ENCODE measurements at regions not wholly inside any gene's neighbourhood (a gene's known extent, or its start where the extent isn't known, plus 50 kb on each side); places are given as distances from the start of the nearest gene placed in this dataset.

GRCh38 chr2:8617048-8617447, 64.8 kb upstream of the ID2 start:
- DNase-seq (ENCODE audit: low spot score), result no peak
- Histone ChIP-seq H2AFZ (ENCODE audit: low read length) (no peak overlapping the region), H2BK12ac (ENCODE audit: low read length) (no peak overlapping the region), H3K4me2 (ENCODE audit: insufficient read depth, low read length, poor library complexity, severe bottlenecking) (no peak overlapping the region), H3K79me1 (ENCODE audit: low read depth, low read length) (no peaks in the 10 kb centered on the region), H3K4ac (ENCODE audit: low read length) (no peak overlapping the region), H3K4me1 (ENCODE audit: control insufficient read depth in 2 of 2, insufficient read depth in 1 of 2, low read depth in 1 of 2, low read length in 2 of 2) (no peaks in the 10 kb centered on the region), H3K14ac (ENCODE audit: low read length) (no peak overlapping the region), H3K4me3 (ENCODE audit: low read length in 2 of 2) (no peak overlapping the region), H2BK5ac (ENCODE audit: low read length) (no peak overlapping the region), H2AK5ac (ENCODE audit: low read depth, low read length) (no peak overlapping the region), H3K9ac (ENCODE audit: low read depth, low read length, poor library complexity) (no peak overlapping the region), H4K91ac (ENCODE audit: low read depth, low read length, poor library complexity) (no peak overlapping the region), H3K18ac (ENCODE audit: low read length) (no peak overlapping the region), H3K27ac (replicated peaks; ENCODE audit: low read length) (no peak overlapping the region), H4K8ac (ENCODE audit: low read depth, low read length) (no peak overlapping the region), H3K9me3 (replicated peaks in 1 of 2; ENCODE audit: control insufficient read depth in 2 of 2, insufficient read depth in 1 of 2, low read depth in 1 of 2, low read length in 2 of 2) (no peaks in the 10 kb centered on the region), H3K23ac (ENCODE audit: low read depth, low read length, poor library complexity) (no peak overlapping the region), H2BK120ac (ENCODE audit: low read depth, low read length) (no peak overlapping the region), H3K27me3 (ENCODE audit: control insufficient read depth in 3 of 3, insufficient read depth in 3 of 3, low read depth in 1 of 3, low read length in 3 of 3) (no peaks in the 10 kb centered on the region), H3K36me3 (replicated peaks in 1 of 2; ENCODE audit: control insufficient read depth in 2 of 2, insufficient read depth in 2 of 2, low read length in 2 of 2) (no peaks in the 10 kb centered on the region), H2BK15ac (ENCODE audit: low read length) (no peak overlapping the region)
- WGBS, 2 donors (ENCODE audit: extremely low coverage in 2 of 2, insufficient read length in 2 of 2, insufficient replicate concordance in 1 of 2), result no CpG with 5 or more reads among the region's 12 CpGs

- Histone ChIP-seq H3K14ac (ENCODE audit: low read length) (no peak overlapping the region), H2BK15ac (ENCODE audit: low read length) (no peak overlapping the region), H3K23ac (ENCODE audit: low read depth, low read length, poor library complexity) (no peak overlapping the region), H3K18ac (ENCODE audit: low read length) (peak overlapping the region; percentile 22), H3K9me3 (replicated peaks in 1 of 2; ENCODE audit: control insufficient read depth in 2 of 2, insufficient read depth in 1 of 2, low read depth in 1 of 2, low read length in 2 of 2) (no peaks in the 10 kb centered on the region), H2BK12ac (ENCODE audit: low read length) (no peak overlapping the region), H4K91ac (ENCODE audit: low read depth, low read length, poor library complexity) (no peak overlapping the region), H3K36me3 (replicated peaks in 1 of 2; ENCODE audit: control insufficient read depth in 2 of 2, insufficient read depth in 2 of 2, low read length in 2 of 2) (no peaks in the 10 kb centered on the region), H4K8ac (ENCODE audit: low read depth, low read length) (no peak overlapping the region), H3K27ac (replicated peaks; ENCODE audit: low read length) (no peak overlapping the region), H3K79me1 (ENCODE audit: low read depth, low read length) (no peaks in the 10 kb centered on the region), H2BK5ac (ENCODE audit: low read length) (no peak overlapping the region), H3K4me3 (ENCODE audit: low read length in 2 of 2) (no peak overlapping the region), H3K9ac (ENCODE audit: low read depth, low read length, poor library complexity) (no peak overlapping the region), H3K4me2 (ENCODE audit: insufficient read depth, low read length, poor library complexity, severe bottlenecking) (no peak overlapping the region), H2BK120ac (ENCODE audit: low read depth, low read length) (no peak overlapping the region), H2AFZ (ENCODE audit: low read length) (no peak overlapping the region), H2AK5ac (ENCODE audit: low read depth, low read length) (no peak overlapping the region), H3K4ac (ENCODE audit: low read length) (no peak overlapping the region), H3K27me3 (ENCODE audit: control insufficient read depth in 3 of 3, insufficient read depth in 3 of 3, low read depth in 1 of 3, low read length in 3 of 3) (no peaks in the 10 kb centered on the region), H3K4me1 (ENCODE audit: control insufficient read depth in 2 of 2, insufficient read depth in 1 of 2, low read depth in 1 of 2, low read length in 2 of 2) (peaks cover 0 to 2% of the 10 kb centered on the region in 2 donors)
- DNase-seq (ENCODE audit: low spot score), result no peak
- WGBS, 2 donors (ENCODE audit: extremely low coverage in 2 of 2, insufficient read length in 2 of 2, insufficient replicate concordance in 1 of 2), result no CpG with 5 or more reads among the region's 8 CpGs
These were observed 64.3 kb upstream of the ID2 start for GRCh38 chr2:8617590-8617989.

- Histone ChIP-seq H4K91ac (ENCODE audit: low read depth, low read length, poor library complexity) (no peak overlapping the region), H4K8ac (ENCODE audit: low read depth, low read length) (no peak overlapping the region), H3K9ac (ENCODE audit: low read depth, low read length, poor library complexity) (no peak overlapping the region), H2BK120ac (ENCODE audit: low read depth, low read length) (no peak overlapping the region), H2BK5ac (ENCODE audit: low read length) (no peak overlapping the region), H3K4me1 (ENCODE audit: control insufficient read depth in 2 of 2, insufficient read depth in 1 of 2, low read depth in 1 of 2, low read length in 2 of 2) (peaks cover 0 to 4% of the 10 kb centered on the region in 2 donors), H3K18ac (ENCODE audit: low read length) (no peak overlapping the region), H3K9me3 (replicated peaks in 1 of 2; ENCODE audit: control insufficient read depth in 2 of 2, insufficient read depth in 1 of 2, low read depth in 1 of 2, low read length in 2 of 2) (no peaks in the 10 kb centered on the region), H3K36me3 (replicated peaks in 1 of 2; ENCODE audit: control insufficient read depth in 2 of 2, insufficient read depth in 2 of 2, low read length in 2 of 2) (no peaks in the 10 kb centered on the region), H2BK12ac (ENCODE audit: low read length) (no peak overlapping the region), H3K27me3 (ENCODE audit: control insufficient read depth in 3 of 3, insufficient read depth in 3 of 3, low read depth in 1 of 3, low read length in 3 of 3) (no peaks in the 10 kb centered on the region), H3K14ac (ENCODE audit: low read length) (no peak overlapping the region), H3K4me3 (ENCODE audit: low read length in 2 of 2) (no peak overlapping the region), H3K4me2 (ENCODE audit: insufficient read depth, low read length, poor library complexity, severe bottlenecking) (no peak overlapping the region), H2AFZ (ENCODE audit: low read length) (no peak overlapping the region), H3K23ac (ENCODE audit: low read depth, low read length, poor library complexity) (no peak overlapping the region), H3K27ac (replicated peaks; ENCODE audit: low read length) (no peak overlapping the region), H2BK15ac (ENCODE audit: low read length) (no peak overlapping the region), H2AK5ac (ENCODE audit: low read depth, low read length) (peak overlapping the region; percentile 31), H3K79me1 (ENCODE audit: low read depth, low read length) (no peaks in the 10 kb centered on the region), H3K4ac (ENCODE audit: low read length) (no peak overlapping the region)
- DNase-seq (ENCODE audit: low spot score), result no peak
- WGBS, 2 donors (ENCODE audit: extremely low coverage in 2 of 2, insufficient read length in 2 of 2, insufficient replicate concordance in 1 of 2), result no CpG with 5 or more reads among the region's 5 CpGs
These were observed 62.8 kb upstream of the ID2 start for GRCh38 chr2:8619071-8619470.

GRCh38 chr2:8620611-8621382, 61.1 kb upstream of the ID2 start:
- Histone ChIP-seq H3K18ac (ENCODE audit: low read length) (no peak overlapping the region), H3K9me3 (replicated peaks in 1 of 2; ENCODE audit: control insufficient read depth in 2 of 2, insufficient read depth in 1 of 2, low read depth in 1 of 2, low read length in 2 of 2) (no peaks in the 10 kb centered on the region), H3K4me2 (ENCODE audit: insufficient read depth, low read length, poor library complexity, severe bottlenecking) (no peak overlapping the region), H3K27me3 (ENCODE audit: control insufficient read depth in 3 of 3, insufficient read depth in 3 of 3, low read depth in 1 of 3, low read length in 3 of 3) (no peaks in the 10 kb centered on the region), H3K27ac (replicated peaks; ENCODE audit: low read length) (no peak overlapping the region), H3K79me1 (ENCODE audit: low read depth, low read length) (no peaks in the 10 kb centered on the region), H4K91ac (ENCODE audit: low read depth, low read length, poor library complexity) (no peak overlapping the region), H2BK5ac (ENCODE audit: low read length) (no peak overlapping the region), H2AK5ac (ENCODE audit: low read depth, low read length) (no peak overlapping the region), H3K23ac (ENCODE audit: low read depth, low read length, poor library complexity) (no peak overlapping the region), H2BK120ac (ENCODE audit: low read depth, low read length) (no peak overlapping the region), H3K9ac (ENCODE audit: low read depth, low read length, poor library complexity) (no peak overlapping the region), H3K4me3 (ENCODE audit: low read length in 2 of 2) (no peak overlapping the region), H2BK15ac (ENCODE audit: low read length) (no peak overlapping the region), H3K4me1 (ENCODE audit: control insufficient read depth in 2 of 2, insufficient read depth in 1 of 2, low read depth in 1 of 2, low read length in 2 of 2) (peaks cover 0 to 4% of the 10 kb centered on the region in 2 donors), H2AFZ (ENCODE audit: low read length) (no peak overlapping the region), H3K14ac (ENCODE audit: low read length) (no peak overlapping the region), H4K8ac (ENCODE audit: low read depth, low read length) (no peak overlapping the region), H2BK12ac (ENCODE audit: low read length) (no peak overlapping the region), H3K4ac (ENCODE audit: low read length) (no peak overlapping the region), H3K36me3 (replicated peaks in 1 of 2; ENCODE audit: control insufficient read depth in 2 of 2, insufficient read depth in 2 of 2, low read length in 2 of 2) (no peaks in the 10 kb centered on the region)
- DNase-seq (ENCODE audit: low spot score), result no peak
- no CpG with 5 or more reads among the region's 7 CpGs for WGBS, 2 donors (ENCODE audit: extremely low coverage in 2 of 2, insufficient read length in 2 of 2, insufficient replicate concordance in 1 of 2)

Data from neuronal stem cell (in vitro differentiated cells).